ENCODE measurements at regions not wholly inside any gene's neighbourhood (a gene's known extent, or its start where the extent isn't known, plus 50 kb on each side); places are given as distances from the start of the nearest gene placed in this dataset.

GRCh38 chr14:97413966-97414717, 617.0 kb downstream of the VRK1 start:
- DNase-seq (ENCODE audit: low read depth in 4 of 4, low spot score in 1 of 4), result no peak

- DNase-seq (ENCODE audit: low read depth in 4 of 4, low spot score in 1 of 4), result no peak
Observed at GRCh38 chr14:97414718-97415098, 617.5 kb downstream of the VRK1 start.

GRCh38 chr14:97415907-97416306, 618.7 kb downstream of the VRK1 start:
- no peak for DNase-seq (ENCODE audit: low read depth in 4 of 4, low spot score in 1 of 4)

GRCh38 chr14:97416550-97416949, 619.4 kb downstream of the VRK1 start:
- DNase-seq (ENCODE audit: low read depth in 4 of 4, low spot score in 1 of 4), result no peak

DNA sequence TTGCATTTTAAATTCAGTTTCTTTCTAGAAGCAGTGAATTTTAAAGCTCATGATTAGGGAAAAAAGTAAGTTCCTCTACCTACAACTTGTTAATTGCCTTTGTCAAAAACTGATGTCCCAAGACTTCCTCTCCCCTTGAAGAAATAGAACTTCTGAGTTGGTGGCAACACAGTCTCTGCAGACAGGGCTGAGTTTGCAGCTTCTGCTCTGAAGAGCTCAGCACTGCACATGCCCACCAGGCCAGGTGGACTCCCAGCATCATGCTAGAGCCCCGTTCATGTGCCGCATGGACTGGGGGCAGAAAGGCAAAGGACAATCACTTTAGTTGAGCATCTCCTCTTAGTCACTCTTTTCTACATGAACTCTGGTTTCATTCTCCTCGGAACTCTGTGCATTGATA, 620.1 kb downstream of the VRK1 start:
- DNase-seq (ENCODE audit: low read depth in 4 of 4, low spot score in 1 of 4), result no peak

DNA sequence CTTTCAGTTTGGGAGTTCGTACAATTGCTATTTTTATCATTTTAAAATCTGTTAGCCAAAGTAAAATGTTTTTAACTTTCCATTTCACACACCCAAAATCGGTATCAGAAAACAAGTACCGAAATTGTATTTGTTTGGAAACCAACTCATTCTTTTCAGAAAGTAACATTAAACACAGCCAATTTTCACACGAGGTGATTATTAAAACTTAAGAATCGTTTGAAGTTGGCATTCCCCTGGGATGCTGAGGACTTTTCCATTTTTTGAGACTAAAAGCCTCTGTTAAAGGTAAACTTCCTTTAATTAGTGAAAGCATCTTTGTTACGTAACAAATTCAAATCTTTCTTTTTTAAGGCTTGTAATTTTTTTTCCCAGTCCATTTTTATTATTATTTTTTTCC, 623.0 kb downstream of the VRK1 start:
- no peak for DNase-seq (ENCODE audit: low read depth in 4 of 4, low spot score in 1 of 4)

DNA sequence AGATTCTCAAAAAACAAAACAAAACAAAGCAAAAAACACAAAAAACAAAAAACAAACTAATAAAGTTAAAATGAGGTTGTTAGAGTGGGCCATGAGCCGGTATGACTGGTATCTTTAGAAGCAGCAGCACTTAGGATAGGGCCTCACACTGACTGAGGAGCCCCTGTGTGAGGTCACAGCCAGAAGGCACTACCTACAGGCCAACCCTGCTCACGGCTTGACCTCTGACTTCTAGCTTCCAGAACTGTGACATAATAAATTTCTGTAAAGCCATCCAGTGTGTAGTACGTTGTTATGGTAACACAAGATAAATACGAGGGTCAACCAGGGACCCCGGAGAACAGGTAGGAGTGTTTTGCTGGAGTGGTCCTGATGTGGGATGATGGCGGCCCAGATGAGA, 629.6 kb downstream of the VRK1 start:
- no peak for DNase-seq (ENCODE audit: low read depth in 4 of 4, low spot score in 1 of 4)

- DNase-seq (ENCODE audit: low read depth in 4 of 4, low spot score in 1 of 4), result no peak
Observed at GRCh38 chr14:97428808-97429440, 631.7 kb downstream of the VRK1 start.

- DNase-seq (ENCODE audit: low read depth in 4 of 4, low spot score in 1 of 4), result no peak
Observed at GRCh38 chr14:97432586-97432985, 635.4 kb downstream of the VRK1 start.

DNA sequence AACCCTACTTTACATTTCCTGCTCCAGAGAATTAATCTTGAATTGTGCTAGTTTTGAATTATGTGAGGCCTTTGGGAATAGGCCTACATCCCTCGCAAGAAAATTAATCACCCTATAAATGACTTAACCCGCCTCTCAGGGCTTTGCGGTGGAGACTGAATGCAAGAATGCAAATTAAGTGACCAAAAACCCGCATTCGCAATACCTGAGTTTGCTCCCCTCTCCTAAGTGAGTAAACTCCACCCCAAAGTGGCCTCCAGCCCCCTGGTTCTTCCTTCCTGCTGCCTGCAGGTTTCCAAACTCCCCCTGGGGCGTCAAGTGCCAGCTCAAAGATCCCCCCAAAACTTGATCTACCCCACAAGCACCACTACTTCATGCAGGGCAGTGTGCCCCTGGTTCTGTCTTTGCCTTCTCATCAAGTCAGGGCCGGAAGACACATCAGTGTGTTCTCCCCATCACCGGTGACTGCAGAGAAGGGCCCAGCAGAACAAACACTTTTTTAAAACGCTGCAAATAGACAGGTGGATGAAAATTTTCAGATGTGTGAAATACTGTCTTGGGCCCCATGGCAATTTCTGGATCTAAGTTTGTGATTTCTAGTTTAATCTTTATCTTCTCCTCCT, 644.7 kb downstream of the VRK1 start:
- DNase-seq (ENCODE audit: low read depth in 4 of 4, low spot score in 1 of 4), result no peak

- DNase-seq (ENCODE audit: low read depth in 4 of 4, low spot score in 1 of 4), result no peak
Observed at GRCh38 chr14:97442363-97442762, 645.2 kb downstream of the VRK1 start.

DNA sequence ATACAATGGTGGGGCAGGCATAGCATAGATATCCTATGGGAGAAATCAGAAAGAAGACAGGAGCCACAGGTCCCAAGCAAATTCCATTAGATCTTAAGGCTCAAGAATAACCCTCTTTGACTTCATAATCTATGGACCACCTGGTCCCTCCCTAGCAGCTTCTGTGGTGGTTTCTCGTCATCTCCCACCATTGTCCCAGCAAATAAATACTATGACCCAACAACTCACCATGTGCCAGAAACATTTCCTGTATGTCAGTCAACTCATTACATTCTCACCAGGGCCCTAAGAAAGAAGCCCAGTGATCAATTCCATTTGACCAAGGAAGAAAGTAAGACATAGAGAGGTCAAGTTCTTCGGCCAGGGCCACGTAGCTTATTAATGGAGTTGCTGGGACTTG, 646.2 kb downstream of the VRK1 start:
- DNase-seq (ENCODE audit: low read depth in 4 of 4, low spot score in 1 of 4), result no peak

- no peak for DNase-seq (ENCODE audit: low read depth in 4 of 4, low spot score in 1 of 4)
Observed at GRCh38 chr14:97444248-97444647, 647.1 kb downstream of the VRK1 start.

- DNase-seq (ENCODE audit: low read depth in 4 of 4, low spot score in 1 of 4), result no peak
Observed at GRCh38 chr14:97445367-97445766, 648.2 kb downstream of the VRK1 start.

GRCh38 chr14:97446087-97446486, 648.9 kb downstream of the VRK1 start:
- no peak for DNase-seq (ENCODE audit: low read depth in 4 of 4, low spot score in 1 of 4)

GRCh38 chr14:97452314-97452713, 655.1 kb downstream of the VRK1 start:
- no peak for DNase-seq (ENCODE audit: low read depth in 4 of 4, low spot score in 1 of 4)

DNA sequence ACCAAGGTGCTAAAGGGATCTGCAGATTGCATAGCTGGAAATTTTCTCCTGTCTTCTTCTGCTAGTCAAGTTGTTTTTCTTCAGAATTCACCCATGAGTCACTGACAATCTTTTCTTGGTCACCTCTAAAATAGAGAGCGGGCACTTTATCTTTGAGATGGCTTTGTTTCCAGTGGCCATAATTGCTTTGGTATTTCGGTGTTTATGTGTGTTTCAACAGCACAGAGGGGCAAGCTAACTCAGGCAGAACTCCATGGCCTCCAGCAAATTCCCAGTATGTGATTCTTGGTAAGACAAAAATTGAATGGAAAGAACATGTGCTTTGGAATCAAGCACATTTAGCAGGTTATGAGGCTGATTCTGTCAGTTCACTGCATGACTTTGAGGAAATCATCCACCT, 656.8 kb downstream of the VRK1 start:
- no peak for DNase-seq (ENCODE audit: low read depth in 4 of 4, low spot score in 1 of 4)

- DNase-seq (ENCODE audit: low read depth in 4 of 4, low spot score in 1 of 4), result no peak
Observed at GRCh38 chr14:97456462-97456861, 659.3 kb downstream of the VRK1 start.

GRCh38 chr14:97456958-97457357, 659.8 kb downstream of the VRK1 start:
- DNase-seq (ENCODE audit: low read depth in 4 of 4, low spot score in 1 of 4), result peak; percentile 27 to 54 (median 47)

GRCh38 chr14:97457575-97458085, 660.4 kb downstream of the VRK1 start:
- DNase-seq (ENCODE audit: low read depth in 4 of 4, low spot score in 1 of 4), result no peak

- no peak for DNase-seq (ENCODE audit: low read depth in 4 of 4, low spot score in 1 of 4)
Observed at GRCh38 chr14:97458255-97458654, 661.1 kb downstream of the VRK1 start.
